Endodermal cell (in vitro differentiated cells): ENCODE measurements at regions not wholly inside any gene's neighbourhood (a gene's known extent, or its start where the extent isn't known, plus 50 kb on each side); places are given as distances from the start of the nearest gene placed in this dataset.

ENCODE experiments used
- DNase-seq: peaks from one replicate; pipeline ENCODE4 v3.0.0-alpha.2; 2017
- H3K27ac ChIP-seq: 2 replicates; pipeline ENCODE4 v1.5.1; 2013; ENCODE audit warnings: mild to moderate bottlenecking, low read depth, low read length, moderate library complexity
- H3K27me3 ChIP-seq: 2 replicates; pipeline ENCODE4 v1.6.1; 2013; ENCODE audit warnings: mild to moderate bottlenecking, low read length, moderate library complexity; ENCODE audit not compliant: insufficient read depth, control insufficient read depth, poor library complexity, severe bottlenecking
- H3K36me3 ChIP-seq: 2 replicates; pipeline ENCODE4 v1.7.0; 2013; ENCODE audit warnings: mild to moderate bottlenecking, low read length, moderate library complexity; ENCODE audit not compliant: control insufficient read depth, insufficient read depth
- H3K4me1 ChIP-seq: one replicate; pipeline ENCODE4 v1.7.0; 2013; ENCODE audit warnings: low read length; ENCODE audit not compliant: control insufficient read depth, insufficient read depth
- H3K4me3 ChIP-seq: 2 replicates; pipeline ENCODE4 v1.5.1; 2013; ENCODE audit warnings: mild to moderate bottlenecking, low read length, moderate library complexity
- H3K9ac ChIP-seq: 2 replicates; pipeline ENCODE4 v1.6.1; 2013; ENCODE audit warnings: mild to moderate bottlenecking, low read length, moderate library complexity; ENCODE audit not compliant: poor library complexity, severe bottlenecking; ENCODE audit errors: extremely low read depth
- H3K9me3 ChIP-seq: 2 replicates; pipeline ENCODE4 v1.6.1; 2013; ENCODE audit warnings: mild to moderate bottlenecking, low read length, moderate library complexity; ENCODE audit not compliant: control insufficient read depth
- H3K27ac Mint-ChIP-seq: 2 replicates; pipeline ENCODE4 v1.8.0; 2020; ENCODE audit warnings: mixed read lengths
- H3K27me3 Mint-ChIP-seq: 2 replicates; pipeline ENCODE4 v1.8.0; 2021; ENCODE audit warnings: mild to moderate bottlenecking, mixed read lengths; ENCODE audit not compliant: insufficient read depth
- H3K36me3 Mint-ChIP-seq: 2 replicates; pipeline ENCODE4 v1.8.0; 2020; ENCODE audit warnings: low read depth, mixed read lengths
- H3K4me1 Mint-ChIP-seq: 2 replicates; pipeline ENCODE4 v1.8.0; 2020; ENCODE audit warnings: mixed read lengths
- H3K4me3 Mint-ChIP-seq: 2 replicates; pipeline ENCODE4 v1.8.0; 2020; ENCODE audit warnings: mild to moderate bottlenecking, moderate library complexity, mixed read lengths
- H3K9me3 Mint-ChIP-seq: 2 replicates; pipeline ENCODE4 v1.8.0; 2020; ENCODE audit warnings: mild to moderate bottlenecking, mixed read lengths
- CTCF ChIP-seq: fragments of 200-600 bp; sonication (generic); conservative IDR thresholded peaks from 2 replicates; pipeline ENCODE4 v1.5.0; 2021; ENCODE audit warnings: antibody characterized with exemption, mild to moderate bottlenecking
- WGBS, 2 experiments: methylation state at CpG; one replicate each; pipeline versions ENCODE4 v1.1.5 to v1.1.7; 2013; ENCODE audit warnings: missing lambda C conversion rate in 2 of 2, mixed read lengths in 1 of 2; ENCODE audit not compliant: insufficient coverage in 1 of 2, insufficient read length in 1 of 2; 5-methylcytosine and 5-hydroxymethylcytosine counted together

- no peak overlapping the region for H3K9ac ChIP-seq
- no peak overlapping the region for H3K27ac ChIP-seq
- no peaks in the 10 kb centered on the region for H3K4me1 ChIP-seq
- WGBS, 2 experiments, result no CpG with 5 or more reads among the region's 3 CpGs
- H3K9me3 ChIP-seq, result no peaks in the 10 kb centered on the region
- no peak overlapping the region for H3K4me3 ChIP-seq
- H3K36me3 ChIP-seq, result no peaks in the 10 kb centered on the region
- Mint-ChIP-seq H3K27ac (no peak overlapping the region), H3K27me3 (no peaks in the 10 kb centered on the region), H3K4me3 (no peak overlapping the region), H3K4me1 (no peaks in the 10 kb centered on the region), H3K9me3 (peaks cover 8% of the 10 kb centered on the region), H3K36me3 (no peaks in the 10 kb centered on the region)
- no peak for DNase-seq
- no peaks in the 10 kb centered on the region for H3K27me3 ChIP-seq
- no peak for TF ChIP-seq CTCF
Observed at GRCh38 chr10:81026591-81026990, 488.9 kb downstream of the SH2D4B start.

GRCh38 chr10:81027223-81027622, 489.5 kb downstream of the SH2D4B start:
- no peak for TF ChIP-seq CTCF
- H3K27me3 Mint-ChIP-seq, result no peaks in the 10 kb centered on the region
- Histone ChIP-seq H3K27ac (no peak overlapping the region), H3K9ac (no peak overlapping the region), H3K27me3 (no peaks in the 10 kb centered on the region), H3K36me3 (no peaks in the 10 kb centered on the region), H3K4me3 (no peak overlapping the region), H3K4me1 (no peaks in the 10 kb centered on the region), H3K9me3 (no peaks in the 10 kb centered on the region)
- H3K4me3 Mint-ChIP-seq, result no peak overlapping the region
- 45 to 58% methylated on average over 1 of the region's 1 CpG for WGBS, 2 experiments
- no peaks in the 10 kb centered on the region for H3K4me1 Mint-ChIP-seq
- no peak for DNase-seq
- H3K36me3 Mint-ChIP-seq, result no peaks in the 10 kb centered on the region
- H3K27ac Mint-ChIP-seq, result no peak overlapping the region
- peaks cover 8% of the 10 kb centered on the region for H3K9me3 Mint-ChIP-seq

- Mint-ChIP-seq H3K27me3 (no peaks in the 10 kb centered on the region), H3K4me1 (no peaks in the 10 kb centered on the region), H3K9me3 (peaks cover 8% of the 10 kb centered on the region), H3K4me3 (no peak overlapping the region), H3K27ac (no peak overlapping the region), H3K36me3 (no peaks in the 10 kb centered on the region)
- no peak overlapping the region for H3K9ac ChIP-seq
- no peak for DNase-seq
- H3K36me3 ChIP-seq, result no peaks in the 10 kb centered on the region
- H3K9me3 ChIP-seq, result no peaks in the 10 kb centered on the region
- TF ChIP-seq CTCF, result no peak
- H3K27me3 ChIP-seq, result no peaks in the 10 kb centered on the region
- H3K4me3 ChIP-seq, result no peak overlapping the region
- H3K4me1 ChIP-seq, result no peaks in the 10 kb centered on the region
- no peak overlapping the region for H3K27ac ChIP-seq
- WGBS, 2 experiments, result 95 to 97% methylated on average over 4 of the region's 4 CpGs
Observed at GRCh38 chr10:81027706-81028105, 490.0 kb downstream of the SH2D4B start.
